ENCODE measurements at regions not wholly inside any gene's neighbourhood (a gene's known extent, or its start where the extent isn't known, plus 50 kb on each side); places are given as distances from the start of the nearest gene placed in this dataset.

GRCh38 chr3:137131081-137131480 lies 173.3 kb downstream of the IL20RB start:
- no peak for TF ChIP-seq CTCF (IDR thresholded peaks at IDR 0.05 in 8 of 11, conservative IDR thresholded peaks at IDR 0.05 in 3 of 11)
- TF ChIP-seq POLR2AphosphoS5 (IDR thresholded peaks at IDR 0.05) = no peak
